ENCODE measurements at regions not wholly inside any gene's neighbourhood (a gene's known extent, or its start where the extent isn't known, plus 50 kb on each side); places are given as distances from the start of the nearest gene placed in this dataset.
A peak's percentile ranks its signal among the peaks of the same experiment; 100 is the strongest.

- H3K9me3 ChIP-seq: no peaks in the 10 kb centered on the region
- H3K4me1 ChIP-seq: peaks cover 15% of the 10 kb centered on the region
- H3K27me3 ChIP-seq: no peaks in the 10 kb centered on the region
- no peak overlapping the region for H3K27ac ChIP-seq
- no peaks in the 10 kb centered on the region for H3K36me3 ChIP-seq
- no peak for DNase-seq (ENCODE audit: extremely low spot score in 2 of 2)
- no peak overlapping the region for H3K4me3 ChIP-seq
- TF ChIP-seq, protein P1, sequence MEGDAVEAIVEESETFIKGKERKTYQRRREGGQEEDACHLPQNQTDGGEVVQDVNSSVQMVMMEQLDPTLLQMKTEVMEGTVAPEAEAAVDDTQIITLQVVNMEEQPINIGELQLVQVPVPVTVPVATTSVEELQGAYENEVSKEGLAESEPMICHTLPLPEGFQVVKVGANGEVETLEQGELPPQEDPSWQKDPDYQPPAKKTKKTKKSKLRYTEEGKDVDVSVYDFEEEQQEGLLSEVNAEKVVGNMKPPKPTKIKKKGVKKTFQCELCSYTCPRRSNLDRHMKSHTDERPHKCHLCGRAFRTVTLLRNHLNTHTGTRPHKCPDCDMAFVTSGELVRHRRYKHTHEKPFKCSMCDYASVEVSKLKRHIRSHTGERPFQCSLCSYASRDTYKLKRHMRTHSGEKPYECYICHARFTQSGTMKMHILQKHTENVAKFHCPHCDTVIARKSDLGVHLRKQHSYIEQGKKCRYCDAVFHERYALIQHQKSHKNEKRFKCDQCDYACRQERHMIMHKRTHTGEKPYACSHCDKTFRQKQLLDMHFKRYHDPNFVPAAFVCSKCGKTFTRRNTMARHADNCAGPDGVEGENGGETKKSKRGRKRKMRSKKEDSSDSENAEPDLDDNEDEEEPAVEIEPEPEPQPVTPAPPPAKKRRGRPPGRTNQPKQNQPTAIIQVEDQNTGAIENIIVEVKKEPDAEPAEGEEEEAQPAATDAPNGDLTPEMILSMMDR (IDR thresholded peaks at IDR 0.05): no peak
- TF ChIP-seq POLR2AphosphoS5 (IDR thresholded peaks at IDR 0.05; ENCODE audit: insufficient read depth in 1 of 2, low read depth in 1 of 2) (no peak), POLR2A (IDR thresholded peaks at IDR 0.05) (no peak)
- intact Hi-C loops (cut with DNase I): no loop called here
These were observed 83.3 kb upstream of the CCDC112 start for GRCh38 chr5:115379622-115380344.

GRCh38 chr5:115378754-115379153, 82.3 kb upstream of the CCDC112 start:
- TF ChIP-seq, protein P1 (IDR thresholded peaks at IDR 0.05): no peak
- TF ChIP-seq POLR2A (IDR thresholded peaks at IDR 0.05) (no peak), POLR2AphosphoS5 (IDR thresholded peaks at IDR 0.05; ENCODE audit: insufficient read depth in 1 of 2, low read depth in 1 of 2) (no peak)

DNA sequence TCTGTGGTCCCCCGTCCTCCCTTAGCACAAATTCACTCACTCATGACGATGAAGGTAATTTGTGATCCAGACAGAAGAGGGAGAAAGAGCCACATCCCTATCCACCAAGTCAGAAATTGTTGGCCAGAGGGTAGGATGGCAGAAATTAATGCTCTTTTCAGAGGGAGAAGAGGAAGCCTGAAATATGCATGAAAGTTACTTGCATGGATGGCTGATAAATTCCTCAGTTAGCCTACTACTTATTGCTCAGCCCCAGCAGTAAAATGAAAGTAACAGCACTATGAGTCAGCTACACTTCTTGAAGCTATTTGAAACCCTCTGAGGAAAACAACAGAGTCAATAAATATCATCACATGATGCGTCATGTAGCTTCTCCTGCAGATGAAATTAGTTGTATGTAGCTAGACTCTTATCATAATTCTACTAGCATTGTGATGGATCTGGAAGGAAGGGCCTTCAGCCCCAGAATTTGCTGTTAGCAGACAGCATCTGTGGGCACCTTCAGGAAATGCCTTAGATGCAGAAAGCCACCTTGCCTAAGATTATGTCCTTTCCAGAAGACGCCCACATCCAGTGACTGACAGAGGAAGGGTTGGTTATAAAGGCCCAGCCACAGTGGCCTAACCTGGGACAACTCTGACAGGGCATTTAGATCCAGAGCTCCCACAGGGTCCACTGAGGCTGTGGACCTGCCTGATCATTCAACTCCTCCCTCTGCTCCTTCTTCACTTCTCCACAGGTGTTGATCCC, 81.2 kb upstream of the CCDC112 start:
- H3K4me1 ChIP-seq: peaks cover 15% of the 10 kb centered on the region
- peak overlapping the region in 1 of 2 donors; percentile 4 for H3K4me3 ChIP-seq
- no peaks in the 10 kb centered on the region for H3K36me3 ChIP-seq
- no peak for DNase-seq (ENCODE audit: extremely low spot score in 2 of 2)
- peak overlapping the region; percentile 80 for H3K27ac ChIP-seq
- no peaks in the 10 kb centered on the region for H3K9me3 ChIP-seq
- H3K27me3 ChIP-seq: no peaks in the 10 kb centered on the region
- intact Hi-C loops (cut with DNase I): no loop called here
- TF ChIP-seq POLR2AphosphoS5 (IDR thresholded peaks at IDR 0.05; ENCODE audit: insufficient read depth in 1 of 2, low read depth in 1 of 2) (peak in 1 of 2 donors; percentile 44), POLR2A (IDR thresholded peaks at IDR 0.05) (no peak)
- TF ChIP-seq, protein P1 (IDR thresholded peaks at IDR 0.05): peak in 1 of 3 experiments; percentile 9

More at GRCh38 chr5:115378754-115379153, 82.3 kb upstream of the CCDC112 start:
- intact Hi-C loops (cut with DNase I): no loop called here
- H3K4me3 ChIP-seq: no peak overlapping the region
- H3K4me1 ChIP-seq: peaks cover 15% of the 10 kb centered on the region
- H3K36me3 ChIP-seq: no peaks in the 10 kb centered on the region
- no peaks in the 10 kb centered on the region for H3K9me3 ChIP-seq
- H3K27me3 ChIP-seq: no peaks in the 10 kb centered on the region
- H3K27ac ChIP-seq: no peak overlapping the region
- DNase-seq (ENCODE audit: extremely low spot score in 2 of 2): no peak

- Histone ChIP-seq H3K4me3 (no peak overlapping the region), H3K9me3 (no peaks in the 10 kb centered on the region), H3K4me1 (peaks cover 15% of the 10 kb centered on the region), H3K27me3 (no peaks in the 10 kb centered on the region), H3K36me3 (no peaks in the 10 kb centered on the region), H3K27ac (no peak overlapping the region)
- TF ChIP-seq POLR2A (IDR thresholded peaks at IDR 0.05) (no peak), POLR2AphosphoS5 (IDR thresholded peaks at IDR 0.05; ENCODE audit: insufficient read depth in 1 of 2, low read depth in 1 of 2) (no peak)
- TF ChIP-seq, protein P1 (IDR thresholded peaks at IDR 0.05): no peak
- intact Hi-C loops (cut with DNase I): no loop called here
- no peak for DNase-seq (ENCODE audit: extremely low spot score in 2 of 2)
These were observed 79.4 kb upstream of the CCDC112 start for GRCh38 chr5:115375893-115376292.

All from vagina (tissue), 2 donors.